ENCODE measurements at regions not wholly inside any gene's neighbourhood (a gene's known extent, or its start where the extent isn't known, plus 50 kb on each side); places are given as distances from the start of the nearest gene placed in this dataset.

- TF ChIP-seq, protein P1, sequence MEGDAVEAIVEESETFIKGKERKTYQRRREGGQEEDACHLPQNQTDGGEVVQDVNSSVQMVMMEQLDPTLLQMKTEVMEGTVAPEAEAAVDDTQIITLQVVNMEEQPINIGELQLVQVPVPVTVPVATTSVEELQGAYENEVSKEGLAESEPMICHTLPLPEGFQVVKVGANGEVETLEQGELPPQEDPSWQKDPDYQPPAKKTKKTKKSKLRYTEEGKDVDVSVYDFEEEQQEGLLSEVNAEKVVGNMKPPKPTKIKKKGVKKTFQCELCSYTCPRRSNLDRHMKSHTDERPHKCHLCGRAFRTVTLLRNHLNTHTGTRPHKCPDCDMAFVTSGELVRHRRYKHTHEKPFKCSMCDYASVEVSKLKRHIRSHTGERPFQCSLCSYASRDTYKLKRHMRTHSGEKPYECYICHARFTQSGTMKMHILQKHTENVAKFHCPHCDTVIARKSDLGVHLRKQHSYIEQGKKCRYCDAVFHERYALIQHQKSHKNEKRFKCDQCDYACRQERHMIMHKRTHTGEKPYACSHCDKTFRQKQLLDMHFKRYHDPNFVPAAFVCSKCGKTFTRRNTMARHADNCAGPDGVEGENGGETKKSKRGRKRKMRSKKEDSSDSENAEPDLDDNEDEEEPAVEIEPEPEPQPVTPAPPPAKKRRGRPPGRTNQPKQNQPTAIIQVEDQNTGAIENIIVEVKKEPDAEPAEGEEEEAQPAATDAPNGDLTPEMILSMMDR (conservative IDR thresholded peaks at IDR 0.05; ENCODE audit: low read depth in 2 of 2) = no peak
- TF ChIP-seq, protein P2, sequence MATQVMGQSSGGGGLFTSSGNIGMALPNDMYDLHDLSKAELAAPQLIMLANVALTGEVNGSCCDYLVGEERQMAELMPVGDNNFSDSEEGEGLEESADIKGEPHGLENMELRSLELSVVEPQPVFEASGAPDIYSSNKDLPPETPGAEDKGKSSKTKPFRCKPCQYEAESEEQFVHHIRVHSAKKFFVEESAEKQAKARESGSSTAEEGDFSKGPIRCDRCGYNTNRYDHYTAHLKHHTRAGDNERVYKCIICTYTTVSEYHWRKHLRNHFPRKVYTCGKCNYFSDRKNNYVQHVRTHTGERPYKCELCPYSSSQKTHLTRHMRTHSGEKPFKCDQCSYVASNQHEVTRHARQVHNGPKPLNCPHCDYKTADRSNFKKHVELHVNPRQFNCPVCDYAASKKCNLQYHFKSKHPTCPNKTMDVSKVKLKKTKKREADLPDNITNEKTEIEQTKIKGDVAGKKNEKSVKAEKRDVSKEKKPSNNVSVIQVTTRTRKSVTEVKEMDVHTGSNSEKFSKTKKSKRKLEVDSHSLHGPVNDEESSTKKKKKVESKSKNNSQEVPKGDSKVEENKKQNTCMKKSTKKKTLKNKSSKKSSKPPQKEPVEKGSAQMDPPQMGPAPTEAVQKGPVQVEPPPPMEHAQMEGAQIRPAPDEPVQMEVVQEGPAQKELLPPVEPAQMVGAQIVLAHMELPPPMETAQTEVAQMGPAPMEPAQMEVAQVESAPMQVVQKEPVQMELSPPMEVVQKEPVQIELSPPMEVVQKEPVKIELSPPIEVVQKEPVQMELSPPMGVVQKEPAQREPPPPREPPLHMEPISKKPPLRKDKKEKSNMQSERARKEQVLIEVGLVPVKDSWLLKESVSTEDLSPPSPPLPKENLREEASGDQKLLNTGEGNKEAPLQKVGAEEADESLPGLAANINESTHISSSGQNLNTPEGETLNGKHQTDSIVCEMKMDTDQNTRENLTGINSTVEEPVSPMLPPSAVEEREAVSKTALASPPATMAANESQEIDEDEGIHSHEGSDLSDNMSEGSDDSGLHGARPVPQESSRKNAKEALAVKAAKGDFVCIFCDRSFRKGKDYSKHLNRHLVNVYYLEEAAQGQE (IDR thresholded peaks at IDR 0.05; ENCODE audit: unreplicated experiment) = no peak
- TF ChIP-seq POLR2AphosphoS5 (IDR thresholded peaks at IDR 0.05; ENCODE audit: low read depth) (no peak), EZH2phosphoT487 (IDR thresholded peaks at IDR 0.05; ENCODE audit: unreplicated experiment) (no peak), EZH2 (IDR thresholded peaks at IDR 0.05; ENCODE audit: low read depth, unreplicated experiment) (no peak), CREB1 (CRISPR knock-in tag; IDR thresholded peaks at IDR 0.05; ENCODE audit: low read depth) (no peak), STAT1 (IDR thresholded peaks at IDR 0.05; ENCODE audit: unreplicated experiment) (no peak), ZNF331 (CRISPR knock-in tag; IDR thresholded peaks at IDR 0.05; ENCODE audit: low read depth) (no peak)
Observed at GRCh38 chr3:194843556-194843955, 157.9 kb downstream of the FAM43A start.

Data from GM23338 (cell line).